ENCODE measurements at regions not wholly inside any gene's neighbourhood (a gene's known extent, or its start where the extent isn't known, plus 50 kb on each side); places are given as distances from the start of the nearest gene placed in this dataset.

GRCh38 chr6:6518631-6519427 lies 69.7 kb upstream of the LY86 start:
- no peak for TF ChIP-seq EZH2 (IDR thresholded peaks at IDR 0.05; ENCODE audit: insufficient read depth, poor library complexity, severe bottlenecking)
- TF ChIP-seq EZH2phosphoT487 (IDR thresholded peaks at IDR 0.05; ENCODE audit: insufficient read depth, low read depth): no peak
